Trophoblast cell (in vitro differentiated cells and primary cell): ENCODE measurements at regions not wholly inside any gene's neighbourhood (a gene's known extent, or its start where the extent isn't known, plus 50 kb on each side); places are given as distances from the start of the nearest gene placed in this dataset.

Source experiments
- DNase-seq, 2 donors: peaks; one replicate each; pipeline ENCODE4 v3.0.0-alpha.2; 2016
- H2AFZ ChIP-seq: 2 replicates; pipeline ENCODE4 v1.6.1; 2013; ENCODE audit warnings: low read length, moderate library complexity, mild to moderate bottlenecking; ENCODE audit not compliant: insufficient read depth, poor library complexity
- H2AK5ac ChIP-seq: 2 replicates; pipeline ENCODE4 v1.6.1; 2013; ENCODE audit warnings: mild to moderate bottlenecking, low read length
- H2BK120ac ChIP-seq: 2 replicates; pipeline ENCODE4 v1.6.1; 2013; ENCODE audit warnings: low read length, mild to moderate bottlenecking, moderate library complexity; ENCODE audit not compliant: insufficient read depth, poor library complexity
- H2BK12ac ChIP-seq: 2 replicates; pipeline ENCODE4 v1.6.1; 2013; ENCODE audit warnings: mild to moderate bottlenecking, low read length, moderate library complexity
- H2BK5ac ChIP-seq: 2 replicates; pipeline ENCODE4 v1.6.1; 2013; ENCODE audit warnings: low read length, low read depth, moderate library complexity, mild to moderate bottlenecking; ENCODE audit not compliant: poor library complexity
- H3K14ac ChIP-seq: 2 replicates; pipeline ENCODE4 v1.6.1; 2013; ENCODE audit warnings: mild to moderate bottlenecking, low read length
- H3K18ac ChIP-seq: 2 replicates; pipeline ENCODE4 v1.6.1; 2013; ENCODE audit warnings: mild to moderate bottlenecking, low read length
- H3K23ac ChIP-seq: 2 replicates; pipeline ENCODE4 v1.6.1; 2013; ENCODE audit warnings: low read length
- H3K27ac ChIP-seq: 2 replicates; pipeline ENCODE4 v1.5.1; 2013; ENCODE audit warnings: low read depth, mild to moderate bottlenecking, inconsistent platforms, low read length, moderate library complexity
- H3K27me3 ChIP-seq: 2 replicates; pipeline ENCODE4 v1.6.1; 2013; ENCODE audit warnings: inconsistent platforms, mild to moderate bottlenecking, low read length, moderate library complexity; ENCODE audit not compliant: insufficient read depth
- H3K36me3 ChIP-seq, 2 experiments: 1 replicate in 1 of 2; 2 replicates in 1 of 2; pipeline ENCODE4 v1.6.1; 2013; ENCODE audit warnings: low read length in 2 of 2, mild to moderate bottlenecking in 2 of 2, moderate library complexity in 1 of 2; ENCODE audit not compliant: insufficient read depth in 2 of 2, control insufficient read depth in 1 of 2
- H3K4ac ChIP-seq: 2 replicates; pipeline ENCODE4 v1.6.1; 2013; ENCODE audit warnings: low read depth, mild to moderate bottlenecking, low read length, moderate library complexity
- H3K4me1 ChIP-seq, 2 experiments: 1 replicate in 1 of 2; 2 replicates in 1 of 2; pipeline ENCODE4 v1.6.1; 2013; ENCODE audit warnings: low read length in 2 of 2, mild to moderate bottlenecking in 2 of 2, moderate library complexity in 1 of 2; ENCODE audit not compliant: insufficient read depth in 2 of 2, control insufficient read depth in 1 of 2
- H3K4me2 ChIP-seq: 2 replicates; pipeline ENCODE4 v1.6.1; 2013; ENCODE audit warnings: inconsistent platforms, mild to moderate bottlenecking, low read length, moderate library complexity
- H3K4me3 ChIP-seq: 2 replicates; pipeline ENCODE4 v1.5.1; 2013; ENCODE audit warnings: mild to moderate bottlenecking, low read depth, low read length, inconsistent platforms
- H3K79me1 ChIP-seq: one replicate; pipeline ENCODE4 v1.6.1; 2013; ENCODE audit warnings: low read length
- H3K79me2 ChIP-seq: 2 replicates; pipeline ENCODE4 v1.6.1; 2013; ENCODE audit warnings: low read length, mild to moderate bottlenecking; ENCODE audit not compliant: control insufficient read depth, insufficient read depth, poor library complexity
- H3K9ac ChIP-seq: 2 replicates; pipeline ENCODE4 v1.6.1; 2013; ENCODE audit warnings: mild to moderate bottlenecking, low read length
- H3K9me3 ChIP-seq: 2 replicates; pipeline ENCODE4 v1.6.1; 2013; ENCODE audit warnings: low read depth, mild to moderate bottlenecking, control low read depth, inconsistent platforms, low read length; ENCODE audit not compliant: insufficient read depth
- H4K12ac ChIP-seq: 2 replicates; pipeline ENCODE4 v1.6.1; 2013; ENCODE audit warnings: low read depth, mild to moderate bottlenecking, low read length, moderate library complexity
- H4K8ac ChIP-seq: 2 replicates; pipeline ENCODE4 v1.6.1; 2013; ENCODE audit warnings: low read depth, mild to moderate bottlenecking, low read length, moderate library complexity
- H4K91ac ChIP-seq: one replicate; pipeline ENCODE4 v1.6.1; 2013; ENCODE audit warnings: low read depth, mild to moderate bottlenecking, low read length, moderate library complexity
- WGBS: extraction: QIAGEN DNeasy Blood & Tissue Kit; methylation state at CpG from one replicate; pipeline ENCODE4 v1.1.7; 2013; ENCODE audit warnings: missing lambda C conversion rate; ENCODE audit not compliant: insufficient read length, insufficient coverage; ENCODE audit errors: extremely low coverage; 5-methylcytosine and 5-hydroxymethylcytosine counted together

DNA sequence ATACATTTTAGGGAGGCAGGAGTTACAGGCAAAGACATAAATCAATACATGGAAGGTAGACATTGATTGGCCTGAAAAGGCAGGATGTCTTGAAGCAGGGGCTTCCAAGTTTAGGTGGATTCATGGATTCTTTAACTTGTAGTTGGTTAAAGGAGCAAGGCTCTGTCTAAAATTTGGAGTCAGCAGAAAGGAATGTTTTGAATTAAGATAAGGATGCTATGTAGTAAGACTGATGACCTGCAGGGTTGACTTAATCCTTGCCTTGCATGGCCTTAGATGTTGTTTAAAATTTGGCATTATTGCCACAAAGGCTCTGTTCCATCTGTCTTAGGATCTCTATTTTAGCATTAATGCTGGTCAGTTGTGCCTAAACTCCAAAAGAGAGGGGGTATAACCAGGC, 171.3 kb downstream of the C5orf15 start:
- Histone ChIP-seq H3K4me2 (no peak overlapping the region), H2BK12ac (no peak overlapping the region), H2BK120ac (no peak overlapping the region), H3K79me1 (no peaks in the 10 kb centered on the region), H3K79me2 (no peaks in the 10 kb centered on the region), H3K36me3 (no peaks in the 10 kb centered on the region), H2AK5ac (no peak overlapping the region), H4K8ac (no peak overlapping the region), H3K9ac (no peak overlapping the region), H4K12ac (no peak overlapping the region), H3K27me3 (no peaks in the 10 kb centered on the region), H2BK5ac (no peak overlapping the region), H3K27ac (no peak overlapping the region), H3K4me3 (no peak overlapping the region), H3K9me3 (no peaks in the 10 kb centered on the region), H3K4ac (no peak overlapping the region), H3K23ac (no peak overlapping the region), H4K91ac (no peak overlapping the region), H3K14ac (no peak overlapping the region), H3K4me1 (no peaks in the 10 kb centered on the region), H3K18ac (no peak overlapping the region), H2AFZ (no peak overlapping the region)
- peak in 1 of 2 donors; percentile 67 for DNase-seq

DNA sequence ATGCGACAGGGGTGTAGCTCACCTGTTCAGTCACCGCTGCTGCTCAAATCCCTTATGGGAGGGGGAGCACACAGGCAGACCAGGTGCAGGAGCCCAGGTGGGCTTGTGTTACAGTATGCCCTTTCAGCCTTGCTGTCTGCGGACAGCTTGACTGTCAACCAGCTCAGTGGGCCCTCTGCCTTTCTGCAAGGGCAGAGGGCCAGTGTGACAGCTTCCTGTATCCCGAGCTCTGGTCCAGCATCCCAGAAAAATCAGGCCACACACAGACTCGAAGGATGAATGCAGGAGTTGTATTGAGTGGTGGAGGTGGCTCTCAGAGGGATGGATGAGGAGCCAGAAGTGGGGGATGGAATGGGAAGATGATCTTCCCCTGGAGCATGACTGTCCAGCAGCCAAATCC, 172.2 kb downstream of the C5orf15 start:
- no peaks in the 10 kb centered on the region for H3K27me3 ChIP-seq
- H3K14ac ChIP-seq, result no peak overlapping the region
- H3K4me2 ChIP-seq, result no peak overlapping the region
- no CpG with 5 or more reads among the region's 5 CpGs for WGBS
- H3K9ac ChIP-seq, result no peak overlapping the region
- H4K91ac ChIP-seq, result no peak overlapping the region
- H3K27ac ChIP-seq, result no peak overlapping the region
- no peak overlapping the region for H3K4me3 ChIP-seq
- no peak overlapping the region for H3K18ac ChIP-seq
- H3K4me1 ChIP-seq, result no peaks in the 10 kb centered on the region
- H4K8ac ChIP-seq, result no peak overlapping the region
- DNase-seq, result no peak
- no peaks in the 10 kb centered on the region for H3K36me3 ChIP-seq
- H3K9me3 ChIP-seq, result no peaks in the 10 kb centered on the region
- no peak overlapping the region for H2BK12ac ChIP-seq
- no peak overlapping the region for H2BK5ac ChIP-seq
- no peaks in the 10 kb centered on the region for H3K79me2 ChIP-seq
- H2AK5ac ChIP-seq, result no peak overlapping the region
- H2AFZ ChIP-seq, result no peak overlapping the region
- H4K12ac ChIP-seq, result no peak overlapping the region
- no peaks in the 10 kb centered on the region for H3K79me1 ChIP-seq
- no peak overlapping the region for H3K23ac ChIP-seq
- H3K4ac ChIP-seq, result no peak overlapping the region
- H2BK120ac ChIP-seq, result no peak overlapping the region

DNA sequence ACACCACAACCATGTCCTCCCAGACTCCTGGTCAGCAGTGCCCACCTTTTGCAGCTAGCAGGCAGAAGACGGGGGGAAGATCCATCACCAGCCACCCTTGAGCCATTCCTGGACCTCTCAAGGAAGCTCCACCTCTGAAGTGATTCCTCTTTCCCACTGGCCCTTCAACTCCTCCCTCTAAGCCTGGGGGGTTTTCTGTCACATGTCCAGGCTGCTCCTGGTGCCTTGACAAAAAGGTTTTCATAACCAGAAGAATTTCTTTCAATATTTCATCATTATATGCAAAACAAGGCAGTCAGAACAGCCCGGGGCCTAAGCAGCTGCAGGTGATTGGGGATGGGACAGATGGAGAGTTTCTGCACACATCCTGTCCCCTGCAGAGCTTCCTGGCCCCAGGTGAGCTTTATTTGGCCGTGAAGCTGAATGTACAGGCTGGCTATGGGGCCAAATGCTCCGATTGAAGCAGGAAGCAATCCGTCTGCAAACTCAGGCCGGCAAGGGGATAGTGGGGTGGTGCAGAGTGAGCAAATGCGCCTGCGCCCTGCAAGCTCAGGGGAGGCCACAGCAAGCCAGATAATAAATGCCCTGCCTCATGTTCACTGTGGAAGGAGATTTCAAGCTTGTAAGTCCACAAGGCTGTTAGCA, 173.5 kb downstream of the C5orf15 start:
- Histone ChIP-seq H3K4me3 (no peak overlapping the region), H3K27me3 (no peaks in the 10 kb centered on the region), H3K79me2 (no peaks in the 10 kb centered on the region), H4K12ac (no peak overlapping the region), H2BK120ac (no peak overlapping the region), H3K9me3 (no peaks in the 10 kb centered on the region), H4K91ac (no peak overlapping the region), H3K23ac (no peak overlapping the region), H3K27ac (no peak overlapping the region), H2BK5ac (no peak overlapping the region), H3K4me1 (no peaks in the 10 kb centered on the region), H3K4me2 (no peak overlapping the region), H3K9ac (no peak overlapping the region), H3K4ac (no peak overlapping the region), H3K79me1 (no peaks in the 10 kb centered on the region), H3K36me3 (no peaks in the 10 kb centered on the region), H2BK12ac (no peak overlapping the region), H4K8ac (no peak overlapping the region), H2AK5ac (no peak overlapping the region), H3K18ac (no peak overlapping the region), H2AFZ (no peak overlapping the region), H3K14ac (no peak overlapping the region)
- no CpG with 5 or more reads among the region's 8 CpGs for WGBS
- DNase-seq, result peak; percentile 11 to 25

DNA sequence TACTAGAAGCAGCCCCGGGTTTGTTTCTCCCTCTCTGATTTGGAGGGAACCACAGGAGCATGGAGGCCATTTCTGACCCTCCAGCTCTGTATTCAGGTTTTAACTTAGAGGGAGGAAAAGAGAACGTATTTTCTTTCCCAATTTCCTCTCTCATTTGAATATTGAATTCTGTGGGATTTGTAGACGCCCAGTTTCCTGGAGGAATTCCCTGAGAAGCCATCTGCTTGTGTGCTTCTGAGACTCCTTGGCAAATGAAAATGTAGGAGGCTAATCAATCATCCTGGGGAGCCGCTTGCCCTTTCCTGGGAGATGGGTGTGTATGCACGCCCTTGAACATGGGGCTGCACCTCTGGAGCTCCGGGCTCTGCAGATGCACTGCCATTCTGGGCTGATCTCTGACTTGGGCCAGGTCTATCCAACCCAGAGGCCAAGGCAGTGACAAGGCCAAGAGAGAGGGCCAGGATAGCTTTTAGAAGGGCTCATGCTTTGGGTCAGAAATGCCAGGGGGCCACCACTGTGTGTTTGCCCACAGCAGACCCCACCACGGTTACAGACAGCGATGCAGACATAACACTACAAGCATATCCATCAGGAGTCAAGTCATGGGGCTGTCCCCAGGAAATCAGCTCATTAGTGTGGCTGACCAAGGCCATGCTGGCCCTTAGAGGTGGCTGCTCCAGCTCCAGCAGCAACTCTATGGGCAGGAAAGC, 174.5 kb downstream of the C5orf15 start:
- no peak overlapping the region for H3K4me2 ChIP-seq
- no peak overlapping the region for H3K4ac ChIP-seq
- no peak overlapping the region for H3K9ac ChIP-seq
- no peak overlapping the region for H2BK5ac ChIP-seq
- H3K27ac ChIP-seq, result no peak overlapping the region
- H2AFZ ChIP-seq, result no peak overlapping the region
- H4K8ac ChIP-seq, result no peak overlapping the region
- no peaks in the 10 kb centered on the region for H3K9me3 ChIP-seq
- H3K14ac ChIP-seq, result no peak overlapping the region
- no peaks in the 10 kb centered on the region for H3K27me3 ChIP-seq
- H2BK12ac ChIP-seq, result no peak overlapping the region
- no peak overlapping the region for H3K4me3 ChIP-seq
- no peak overlapping the region for H4K91ac ChIP-seq
- no peak for DNase-seq
- H4K12ac ChIP-seq, result no peak overlapping the region
- H3K79me2 ChIP-seq, result no peaks in the 10 kb centered on the region
- no peaks in the 10 kb centered on the region for H3K4me1 ChIP-seq
- H2BK120ac ChIP-seq, result no peak overlapping the region
- no peak overlapping the region for H2AK5ac ChIP-seq
- H3K18ac ChIP-seq, result no peak overlapping the region
- H3K23ac ChIP-seq, result no peak overlapping the region
- no CpG with 5 or more reads among the region's 8 CpGs for WGBS
- no peaks in the 10 kb centered on the region for H3K36me3 ChIP-seq
- H3K79me1 ChIP-seq, result no peaks in the 10 kb centered on the region
